ENCODE measurements at regions not wholly inside any gene's neighbourhood (a gene's known extent, or its start where the extent isn't known, plus 50 kb on each side); places are given as distances from the start of the nearest gene placed in this dataset.

- TF ChIP-seq POLR2A (IDR thresholded peaks at IDR 0.05; ENCODE audit: low read depth, low read length) (no peak), CTCF (IDR thresholded peaks at IDR 0.05; ENCODE audit: extremely low read depth in 1 of 2, insufficient read depth in 1 of 2, low read depth in 1 of 2, low read length in 2 of 2) (no peak), MAX (IDR thresholded peaks at IDR 0.05; ENCODE audit: insufficient read depth, insufficient read length) (no peak), EZH2 (IDR thresholded peaks at IDR 0.05; ENCODE audit: borderline replicate concordance, low read depth, low read length, severe bottlenecking) (no peak), FOS (IDR thresholded peaks at IDR 0.05; ENCODE audit: borderline replicate concordance, insufficient read depth, low read length) (no peak), POLR2AphosphoS5 (IDR thresholded peaks at IDR 0.05; ENCODE audit: insufficient read depth, low read depth, low read length) (no peak)
Observed at GRCh38 chr2:196234672-196235071, 63.3 kb upstream of the STK17B start.

Measured in endothelial cell of umbilical vein (primary cell).